ENCODE measurements at regions not wholly inside any gene's neighbourhood (a gene's known extent, or its start where the extent isn't known, plus 50 kb on each side); places are given as distances from the start of the nearest gene placed in this dataset.
"Not testable (repeated sequence)": the region's sequence is repeated elsewhere in the genome, so short reads cannot be mapped to it uniquely, and the experiment has no call there.

DNA sequence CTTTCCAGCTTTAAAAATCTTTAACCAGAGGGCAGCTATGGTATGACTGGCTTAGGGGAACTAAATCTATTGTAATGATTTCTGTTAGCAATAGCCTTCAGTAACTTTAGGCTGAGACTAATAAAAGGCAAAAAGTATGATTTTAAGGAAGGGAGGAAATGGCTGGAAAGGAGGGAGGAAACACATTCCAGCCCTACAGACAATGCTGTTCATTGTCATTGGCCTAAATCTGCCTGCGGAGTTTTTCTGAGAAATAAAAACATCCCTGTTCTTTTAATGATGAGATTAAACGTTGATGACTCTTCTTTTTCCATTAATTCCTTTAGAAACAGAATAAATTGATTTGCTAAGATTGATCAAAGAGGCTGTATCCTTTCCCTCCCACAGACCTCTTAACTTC is 99.6 kb upstream of the GRAMD1B start:
- DNase-seq (ENCODE audit: low spot score) (no peak), ATAC-seq (ENCODE audit: low FRiP score) (no peak)
- TF ChIP-seq, protein P1, sequence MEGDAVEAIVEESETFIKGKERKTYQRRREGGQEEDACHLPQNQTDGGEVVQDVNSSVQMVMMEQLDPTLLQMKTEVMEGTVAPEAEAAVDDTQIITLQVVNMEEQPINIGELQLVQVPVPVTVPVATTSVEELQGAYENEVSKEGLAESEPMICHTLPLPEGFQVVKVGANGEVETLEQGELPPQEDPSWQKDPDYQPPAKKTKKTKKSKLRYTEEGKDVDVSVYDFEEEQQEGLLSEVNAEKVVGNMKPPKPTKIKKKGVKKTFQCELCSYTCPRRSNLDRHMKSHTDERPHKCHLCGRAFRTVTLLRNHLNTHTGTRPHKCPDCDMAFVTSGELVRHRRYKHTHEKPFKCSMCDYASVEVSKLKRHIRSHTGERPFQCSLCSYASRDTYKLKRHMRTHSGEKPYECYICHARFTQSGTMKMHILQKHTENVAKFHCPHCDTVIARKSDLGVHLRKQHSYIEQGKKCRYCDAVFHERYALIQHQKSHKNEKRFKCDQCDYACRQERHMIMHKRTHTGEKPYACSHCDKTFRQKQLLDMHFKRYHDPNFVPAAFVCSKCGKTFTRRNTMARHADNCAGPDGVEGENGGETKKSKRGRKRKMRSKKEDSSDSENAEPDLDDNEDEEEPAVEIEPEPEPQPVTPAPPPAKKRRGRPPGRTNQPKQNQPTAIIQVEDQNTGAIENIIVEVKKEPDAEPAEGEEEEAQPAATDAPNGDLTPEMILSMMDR (IDR thresholded peaks at IDR 0.05) = no peak

DNA sequence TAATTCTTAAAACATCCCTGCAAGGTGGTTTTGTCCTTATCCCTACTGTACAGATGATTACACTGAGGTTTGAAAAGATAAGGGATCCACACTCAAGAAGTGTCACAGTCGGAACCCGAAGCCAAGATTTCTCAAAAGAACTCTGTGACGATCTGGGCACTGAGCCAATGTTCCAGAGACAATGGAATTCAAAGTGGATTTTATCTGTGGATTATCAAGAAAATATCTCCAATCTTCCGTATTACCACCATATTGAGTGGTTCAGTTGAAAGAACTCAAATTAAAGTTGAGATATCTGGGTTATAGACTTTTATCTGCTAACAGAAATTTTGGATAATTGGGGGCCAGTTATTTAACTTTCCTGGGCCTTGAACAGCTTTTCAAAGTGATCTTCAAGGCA is 100.0 kb upstream of the GRAMD1B start:
- DNase-seq (ENCODE audit: low spot score) (no peak), ATAC-seq (ENCODE audit: low FRiP score) (no peak)

DNA sequence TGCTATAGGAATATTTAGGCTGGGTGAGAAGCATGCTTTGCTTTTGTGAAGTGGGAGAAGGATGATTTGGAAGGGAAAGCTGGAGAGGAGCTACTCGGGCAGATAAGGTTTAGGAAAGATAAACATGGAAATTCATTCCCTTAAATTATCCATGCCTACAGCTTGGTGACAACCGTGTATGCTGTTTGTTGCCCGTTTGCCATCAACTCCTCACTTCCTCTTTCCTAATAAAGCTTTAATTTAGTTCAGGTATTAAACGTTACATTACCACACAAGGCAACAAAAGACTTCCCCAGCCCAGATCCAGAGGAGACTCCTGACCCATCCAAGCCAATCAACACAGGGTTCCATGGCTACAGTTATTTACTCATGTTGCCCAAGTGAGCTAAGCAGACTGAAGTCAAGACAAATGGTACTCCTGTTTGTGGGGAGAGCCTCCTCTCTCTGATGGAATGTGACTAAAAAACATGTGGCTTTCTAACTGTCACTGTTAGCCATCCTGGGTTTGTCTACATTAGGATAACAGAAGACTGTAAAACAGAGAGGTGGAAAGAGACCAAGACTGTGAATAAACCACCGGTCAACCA is 101.7 kb upstream of the GRAMD1B start:
- DNase-seq (ENCODE audit: low spot score) = no peak
- ATAC-seq (ENCODE audit: low FRiP score) = no peak
- TF ChIP-seq, protein P1 (IDR thresholded peaks at IDR 0.05) = no peak

More for the DNA sequence above, 100.0 kb upstream of the GRAMD1B start:
- TF ChIP-seq, protein P1 (IDR thresholded peaks at IDR 0.05) = no peak

DNA sequence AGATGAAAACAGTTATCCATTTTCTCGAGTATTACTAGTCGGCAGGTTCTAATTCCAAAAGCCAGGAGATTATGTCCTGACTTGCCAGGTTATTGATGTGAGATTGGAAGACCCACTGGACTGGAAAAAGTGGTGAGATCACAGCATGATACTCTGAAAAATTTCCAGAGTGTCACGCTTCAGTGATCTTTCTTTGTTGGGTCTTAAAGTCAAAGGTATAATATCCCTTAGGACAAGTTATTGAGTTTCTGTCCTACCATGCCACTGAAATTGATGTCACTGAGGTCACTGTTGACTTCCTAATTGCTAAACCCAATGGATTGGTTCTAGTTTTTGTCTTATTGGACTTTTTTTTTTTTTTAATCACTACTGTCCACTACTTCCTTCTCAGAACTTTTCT is 104.5 kb upstream of the GRAMD1B start:
- ATAC-seq (ENCODE audit: low FRiP score) (no peak), DNase-seq (ENCODE audit: low spot score) (no peak)
- TF ChIP-seq, protein P1 (IDR thresholded peaks at IDR 0.05) = no peak

DNA sequence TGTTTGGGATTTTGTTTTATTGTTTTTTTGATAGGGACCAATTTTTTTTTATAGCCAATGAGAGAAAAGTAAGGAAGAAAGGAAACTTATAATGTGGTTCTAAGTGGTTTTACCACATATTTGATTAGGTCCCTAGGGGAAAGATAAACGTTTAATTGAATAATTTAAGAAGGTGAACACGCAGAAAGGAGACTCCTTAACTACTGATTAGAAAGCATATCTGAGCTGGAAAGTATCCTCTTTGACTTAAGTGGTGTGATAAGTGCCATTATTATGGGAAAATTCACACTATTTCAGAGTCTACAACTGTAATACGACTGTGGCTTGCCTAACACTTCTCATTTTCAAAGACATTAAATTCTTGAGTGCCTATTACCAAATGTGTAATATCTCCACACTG is 106.5 kb upstream of the GRAMD1B start:
- ATAC-seq (ENCODE audit: low FRiP score) = no peak
- TF ChIP-seq, protein P1 (IDR thresholded peaks at IDR 0.05) = no peak
- DNase-seq (ENCODE audit: low spot score) = no peak

DNA sequence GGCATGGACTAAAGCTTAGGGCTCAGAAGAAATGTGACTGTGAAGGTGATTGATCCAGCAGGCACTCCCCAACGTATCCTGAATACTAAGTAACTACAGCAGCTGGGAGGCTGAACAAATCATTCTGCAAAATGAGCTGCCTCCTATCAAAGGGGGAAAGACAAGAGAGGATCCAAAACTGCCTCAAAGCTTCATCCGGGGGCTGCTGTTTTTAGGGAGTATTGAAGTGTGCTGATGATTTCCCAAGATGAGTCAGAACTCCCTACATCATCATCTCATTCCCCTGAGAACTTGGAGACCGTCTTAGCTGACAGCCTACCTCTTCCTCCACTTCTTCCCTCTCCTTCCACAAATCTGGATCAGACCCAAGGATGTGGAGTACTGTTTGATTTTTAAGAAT is 108.4 kb upstream of the GRAMD1B start:
- TF ChIP-seq, protein P1 (IDR thresholded peaks at IDR 0.05) = no peak
- no peak for ATAC-seq (ENCODE audit: low FRiP score)
- DNase-seq (ENCODE audit: low spot score) = no peak

DNA sequence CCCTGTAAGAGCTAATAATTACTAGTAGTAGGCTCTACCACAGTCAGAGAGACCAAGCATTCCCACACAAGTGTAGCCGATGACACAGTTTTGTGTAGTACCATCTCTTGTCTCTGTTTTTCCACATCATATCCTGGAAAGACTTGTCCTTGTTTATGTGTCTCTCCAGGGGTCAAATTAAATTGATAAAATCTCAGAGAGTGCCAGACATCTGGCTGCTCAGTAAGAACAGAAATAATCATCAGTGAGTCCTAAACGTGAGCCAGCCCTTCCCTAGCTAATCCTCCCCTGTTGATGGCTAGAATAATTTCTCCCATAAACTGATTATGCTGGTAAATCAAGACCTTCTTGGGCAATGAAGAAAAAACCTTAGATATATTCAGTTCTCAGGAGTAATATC is 111.4 kb upstream of the GRAMD1B start:
- ATAC-seq (ENCODE audit: low FRiP score) = no peak
- TF ChIP-seq, protein P1 (IDR thresholded peaks at IDR 0.05) = no peak
- DNase-seq (ENCODE audit: low spot score) = no peak

DNA sequence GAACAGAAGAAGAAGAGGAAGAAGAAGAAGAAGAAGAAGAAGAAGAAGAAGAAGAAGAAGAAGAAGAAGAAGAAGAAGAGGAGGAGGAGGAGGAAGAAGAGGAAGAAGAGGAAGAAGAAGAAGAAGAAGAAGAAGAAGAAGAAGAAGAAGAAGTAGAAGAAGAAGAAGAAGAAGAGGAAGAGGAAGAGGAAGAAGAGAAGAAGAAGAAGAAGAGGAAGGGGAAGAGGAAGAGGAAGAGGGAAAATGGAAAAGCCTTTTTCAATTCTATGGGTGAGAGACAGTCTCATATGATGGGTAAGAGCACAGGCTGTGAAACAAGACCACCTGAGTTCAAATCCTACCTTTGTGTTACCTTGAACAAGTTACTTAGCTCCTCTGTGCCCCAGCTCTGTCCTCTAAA is 111.9 kb upstream of the GRAMD1B start:
- not testable (repeated sequence) for DNase-seq (ENCODE audit: low spot score); ATAC-seq (ENCODE audit: low FRiP score)
